Neuronal stem cell (in vitro differentiated cells): ENCODE measurements at regions not wholly inside any gene's neighbourhood (a gene's known extent, or its start where the extent isn't known, plus 50 kb on each side); places are given as distances from the start of the nearest gene placed in this dataset.

ENCODE experiments used
- DNase-seq: peaks from one replicate; pipeline ENCODE4 v3.0.0-alpha.2; 2013; ENCODE audit warnings: low spot score
- H2AFZ ChIP-seq: one replicate; pipeline ENCODE4 v1.6.1; 2013; ENCODE audit warnings: mild to moderate bottlenecking, low read length, inconsistent platforms
- H2AK5ac ChIP-seq: 2 replicates; pipeline ENCODE4 v1.6.1; 2013; ENCODE audit warnings: low read depth, mild to moderate bottlenecking, inconsistent platforms, low read length, moderate library complexity, mixed read lengths
- H2BK120ac ChIP-seq: 2 replicates; pipeline ENCODE4 v1.6.1; 2013; ENCODE audit warnings: low read depth, mild to moderate bottlenecking, inconsistent platforms, low read length, moderate library complexity, mixed read lengths
- H2BK12ac ChIP-seq: one replicate; pipeline ENCODE4 v1.6.1; 2013; ENCODE audit warnings: low read length, inconsistent platforms
- H2BK15ac ChIP-seq: 2 replicates; pipeline ENCODE4 v1.6.1; 2013; ENCODE audit warnings: mild to moderate bottlenecking, low read length, inconsistent platforms, mixed read lengths
- H2BK5ac ChIP-seq: one replicate; pipeline ENCODE4 v1.6.1; 2013; ENCODE audit warnings: inconsistent platforms, mild to moderate bottlenecking, low read length, moderate library complexity
- H3K14ac ChIP-seq: one replicate; pipeline ENCODE4 v1.6.1; 2013; ENCODE audit warnings: low read length, inconsistent platforms
- H3K18ac ChIP-seq: 2 replicates; pipeline ENCODE4 v1.6.1; 2013; ENCODE audit warnings: low read length, inconsistent platforms
- H3K23ac ChIP-seq: 2 replicates; pipeline ENCODE4 v1.6.1; 2013; ENCODE audit warnings: low read depth, mild to moderate bottlenecking, mixed read lengths, low read length, inconsistent platforms; ENCODE audit not compliant: poor library complexity
- H3K27ac ChIP-seq: replicated peaks from 3 replicates; pipeline ENCODE4 v1.5.1; 2013; ENCODE audit warnings: low read length, inconsistent platforms
- H3K27me3 ChIP-seq, 3 experiments: 2 replicates each; pipeline ENCODE4 v1.6.1; 2013; ENCODE audit warnings: low read length in 3 of 3, mild to moderate bottlenecking in 2 of 3, inconsistent platforms in 1 of 3, low read depth in 1 of 3, mixed read lengths in 1 of 3, moderate library complexity in 1 of 3; ENCODE audit not compliant: control insufficient read depth in 3 of 3, insufficient read depth in 3 of 3
- H3K36me3 ChIP-seq, 2 donors: replicated peaks in 1 of 2; 2 replicates each; pipeline ENCODE4 v1.6.1; 2013; ENCODE audit warnings: low read length in 2 of 2; ENCODE audit not compliant: control insufficient read depth in 2 of 2, insufficient read depth in 2 of 2
- H3K4ac ChIP-seq: 2 replicates; pipeline ENCODE4 v1.6.1; 2013; ENCODE audit warnings: inconsistent platforms, mild to moderate bottlenecking, low read length, moderate library complexity
- H3K4me1 ChIP-seq, 2 donors: 1 replicate in 1 of 2; 2 replicates in 1 of 2; pipeline ENCODE4 v1.6.1; 2013; ENCODE audit warnings: low read length in 2 of 2, low read depth in 1 of 2; ENCODE audit not compliant: control insufficient read depth in 2 of 2, insufficient read depth in 1 of 2
- H3K4me2 ChIP-seq: one replicate; pipeline ENCODE4 v1.6.1; 2013; ENCODE audit warnings: mild to moderate bottlenecking, low read length, inconsistent platforms; ENCODE audit not compliant: insufficient read depth, poor library complexity, severe bottlenecking
- H3K4me3 ChIP-seq, 2 donors: 2 replicates each; pipeline ENCODE4 v1.5.1; 2013; ENCODE audit warnings: low read length in 2 of 2, mild to moderate bottlenecking in 2 of 2, inconsistent platforms in 1 of 2, moderate library complexity in 1 of 2
- H3K79me1 ChIP-seq: one replicate; pipeline ENCODE4 v1.6.1; 2013; ENCODE audit warnings: low read depth, mild to moderate bottlenecking, inconsistent platforms, low read length, moderate library complexity
- H3K9ac ChIP-seq: one replicate; pipeline ENCODE4 v1.6.1; 2013; ENCODE audit warnings: mild to moderate bottlenecking, low read depth, low read length, inconsistent platforms; ENCODE audit not compliant: poor library complexity
- H3K9me3 ChIP-seq, 2 donors: replicated peaks in 1 of 2; 2 replicates each; pipeline versions ENCODE3 to v1.6.1; 2013; ENCODE audit warnings: low read length in 2 of 2, mild to moderate bottlenecking in 2 of 2, inconsistent platforms in 1 of 2, low read depth in 1 of 2, mixed read lengths in 1 of 2, moderate library complexity in 1 of 2; ENCODE audit not compliant: control insufficient read depth in 2 of 2, insufficient read depth in 1 of 2
- H4K8ac ChIP-seq: one replicate; pipeline ENCODE4 v1.6.1; 2013; ENCODE audit warnings: low read depth, mild to moderate bottlenecking, inconsistent platforms, low read length, moderate library complexity
- H4K91ac ChIP-seq: one replicate; pipeline ENCODE4 v1.6.1; 2013; ENCODE audit warnings: low read length, low read depth, mild to moderate bottlenecking, inconsistent platforms; ENCODE audit not compliant: poor library complexity
- WGBS, 2 donors: extraction: QIAGEN DNeasy Blood & Tissue Kit; methylation state at CpG; one replicate each; pipeline ENCODE4 v1.1.7; 2013; ENCODE audit warnings: missing lambda C conversion rate in 2 of 2, mixed read lengths in 1 of 2; ENCODE audit not compliant: insufficient read length in 2 of 2, insufficient replicate concordance in 1 of 2; ENCODE audit errors: extremely low coverage in 2 of 2; 5-methylcytosine and 5-hydroxymethylcytosine counted together

- no peaks in the 10 kb centered on the region for H3K9me3 ChIP-seq
- H4K8ac ChIP-seq, result no peak overlapping the region
- H3K27me3 ChIP-seq, result no peaks in the 10 kb centered on the region
- no peak overlapping the region for H3K9ac ChIP-seq
- H3K4me1 ChIP-seq, result peaks cover 0 to 7% of the 10 kb centered on the region in 2 donors
- H2BK15ac ChIP-seq, result no peak overlapping the region
- H2BK12ac ChIP-seq, result no peak overlapping the region
- H2BK5ac ChIP-seq, result no peak overlapping the region
- no peaks in the 10 kb centered on the region for H3K79me1 ChIP-seq
- no peak overlapping the region for H3K14ac ChIP-seq
- no peaks in the 10 kb centered on the region for H3K36me3 ChIP-seq
- H3K4ac ChIP-seq, result no peak overlapping the region
- H3K4me3 ChIP-seq, result no peak overlapping the region
- H4K91ac ChIP-seq, result no peak overlapping the region
- no peak overlapping the region for H3K23ac ChIP-seq
- no CpG with 5 or more reads among the region's 6 CpGs for WGBS, 2 donors
- H3K4me2 ChIP-seq, result no peak overlapping the region
- H3K18ac ChIP-seq, result no peak overlapping the region
- no peak overlapping the region for H2AK5ac ChIP-seq
- H2BK120ac ChIP-seq, result no peak overlapping the region
- H2AFZ ChIP-seq, result no peak overlapping the region
- DNase-seq, result no peak
- no peak overlapping the region for H3K27ac ChIP-seq
These were observed 86.0 kb downstream of the RASSF10 start for GRCh38 chr11:13094930-13095687.

DNA sequence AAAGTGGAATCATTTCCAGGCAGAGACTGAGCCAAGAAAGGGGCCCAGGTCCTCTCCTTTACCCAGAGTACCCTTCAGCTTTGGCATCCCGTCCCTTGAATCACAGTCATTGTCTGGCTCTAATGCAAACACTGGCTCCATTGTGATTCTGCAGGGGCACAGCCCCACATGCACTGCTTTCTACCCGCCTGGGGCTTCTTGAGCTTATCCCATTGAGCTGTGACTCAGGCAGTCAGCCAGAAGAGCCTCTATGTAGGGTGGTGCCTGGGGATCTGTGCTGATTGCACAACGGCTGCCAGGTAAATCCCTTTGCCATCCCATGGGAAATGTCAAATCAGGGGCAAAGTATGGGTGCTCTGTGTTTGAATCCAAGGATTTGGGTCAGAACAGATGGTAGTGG, 88.9 kb downstream of the RASSF10 start:
- Histone ChIP-seq H4K8ac (no peak overlapping the region), H2BK12ac (no peak overlapping the region), H2BK120ac (no peak overlapping the region), H2AK5ac (no peak overlapping the region), H2BK5ac (no peak overlapping the region), H3K9ac (no peak overlapping the region), H3K18ac (no peak overlapping the region), H3K14ac (no peak overlapping the region), H4K91ac (no peak overlapping the region), H3K4me3 (no peak overlapping the region), H3K27ac (peak overlapping the region; percentile 9), H3K4me2 (no peak overlapping the region), H2AFZ (peak overlapping the region; percentile 51), H3K4me1 (peaks cover 13 to 17% of the 10 kb centered on the region in 2 donors), H3K9me3 (no peaks in the 10 kb centered on the region), H3K4ac (no peak overlapping the region), H3K79me1 (no peaks in the 10 kb centered on the region), H3K36me3 (no peaks in the 10 kb centered on the region), H2BK15ac (no peak overlapping the region), H3K23ac (no peak overlapping the region), H3K27me3 (no peaks in the 10 kb centered on the region)
- DNase-seq, result no peak
- WGBS, 2 donors, result no CpG with 5 or more reads among the region's 3 CpGs

DNA sequence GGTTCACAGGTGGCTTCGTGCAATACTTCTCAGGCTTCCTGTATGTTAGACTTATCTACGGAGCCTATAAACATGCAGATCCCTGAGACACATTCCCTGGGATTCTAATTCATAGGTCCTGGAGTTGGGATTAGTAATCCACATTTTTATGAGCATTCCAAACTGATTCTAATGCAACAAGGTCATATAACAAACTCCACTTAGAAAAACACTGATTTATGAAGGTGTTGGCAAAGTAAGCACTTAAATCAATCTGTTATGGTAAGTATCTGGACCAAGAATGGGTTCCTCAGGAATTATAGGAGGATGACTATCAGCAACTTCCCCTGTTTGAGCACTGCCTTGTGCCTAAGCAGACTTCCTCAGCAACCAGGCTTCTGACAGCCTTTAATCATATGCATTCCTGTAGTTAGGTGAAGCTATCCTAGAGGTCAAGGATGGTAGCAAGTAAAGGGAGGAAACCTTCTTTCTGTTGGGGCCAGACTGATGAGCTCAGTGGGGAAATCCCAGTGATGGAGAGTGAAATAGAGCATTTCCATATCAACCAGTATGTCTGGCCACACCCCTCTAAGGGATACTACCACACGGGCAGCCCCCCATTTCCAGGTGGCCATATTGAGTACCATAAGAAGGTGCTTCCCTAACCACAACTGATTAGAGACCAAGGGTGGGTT, 89.6 kb downstream of the RASSF10 start:
- no peak overlapping the region for H3K27ac ChIP-seq
- H2BK5ac ChIP-seq, result no peak overlapping the region
- H3K9ac ChIP-seq, result no peak overlapping the region

More for the DNA sequence above, 89.6 kb downstream of the RASSF10 start:
- H4K91ac ChIP-seq, result no peak overlapping the region
- H3K14ac ChIP-seq, result no peak overlapping the region
- no peak overlapping the region for H3K4ac ChIP-seq
- no peak for DNase-seq
- no peak overlapping the region for H2AFZ ChIP-seq
- no peak overlapping the region for H3K18ac ChIP-seq
- H2BK120ac ChIP-seq, result no peak overlapping the region
- H4K8ac ChIP-seq, result no peak overlapping the region
- no peak overlapping the region for H2BK12ac ChIP-seq
- no peak overlapping the region for H2BK15ac ChIP-seq
- no CpG with 5 or more reads among the region's 3 CpGs for WGBS, 2 donors
- H2AK5ac ChIP-seq, result no peak overlapping the region
- H3K36me3 ChIP-seq, result no peaks in the 10 kb centered on the region
- H3K4me1 ChIP-seq, result peaks cover 13 to 17% of the 10 kb centered on the region in 2 donors
- no peaks in the 10 kb centered on the region for H3K79me1 ChIP-seq
- H3K4me3 ChIP-seq, result no peak overlapping the region
- no peak overlapping the region for H3K4me2 ChIP-seq
- H3K9me3 ChIP-seq, result no peaks in the 10 kb centered on the region
- H3K23ac ChIP-seq, result no peak overlapping the region
- H3K27me3 ChIP-seq, result no peaks in the 10 kb centered on the region
